T-cell (primary cell): ENCODE measurements at regions not wholly inside any gene's neighbourhood (a gene's known extent, or its start where the extent isn't known, plus 50 kb on each side); places are given as distances from the start of the nearest gene placed in this dataset.
A peak's percentile ranks its signal among the peaks of the same experiment; 100 is the strongest.

Experiments used
- ATAC-seq, 4 experiments: fragments of 200-7000 bp in 3 of 4; fragments of 150-1000 bp in 1 of 4; cut with Tn5 transposase; replicated peaks in 1 of 4; 1 replicate in 3 of 4; 2 replicates in 1 of 4; pipeline ENCODE4 v1.10.0; 2021; ENCODE audit warnings: moderate library complexity in 3 of 4, mild to moderate bottlenecking in 2 of 4, moderate number of reproducible peaks in 1 of 4
- CTCF ChIA-PET, 2 donors: fragments of 300-600 bp; sonication (Branson Sonifier 250); formaldehyde crosslinking; loops; one replicate each; lab custom pipeline; 2022; ENCODE audit warnings: antibody characterized with exemption in 2 of 2; lab: Charles Lee
- POLR2A ChIA-PET, 2 donors: fragments of 300-600 bp; sonication (Branson Sonifier 250); formaldehyde crosslinking; loops; one replicate each; lab custom pipeline; 2022; ENCODE audit warnings: antibody characterized with exemption in 2 of 2; lab: Charles Lee
- DNase-seq, 35 experiments: peaks; one replicate each; pipeline versions ENCODE4 v3.0.0 to v3.0.0-alpha.2; 2013 to 2023
- H3K27ac ChIP-seq: one replicate; pipeline ENCODE4 v1.5.1; 2013; ENCODE audit warnings: low read length
- H3K27me3 ChIP-seq, 2 experiments: replicated peaks in 1 of 2; 1 replicate in 1 of 2; 2 replicates in 1 of 2; pipeline versions ENCODE4 v1.6.1 to v1.7.0; 2013; ENCODE audit warnings: low read length in 1 of 2, mixed read lengths in 1 of 2; ENCODE audit not compliant: control insufficient read depth in 2 of 2, insufficient read depth in 2 of 2; ENCODE audit errors: extremely low read depth in 1 of 2
- H3K36me3 ChIP-seq, 2 donors: 1 replicate in 1 of 2; 2 replicates in 1 of 2; pipeline versions ENCODE4 v1.6.1 to v1.7.0; 2013; ENCODE audit warnings: low read length in 1 of 2; ENCODE audit not compliant: control insufficient read depth in 2 of 2, insufficient read depth in 1 of 2; ENCODE audit errors: extremely low read depth in 1 of 2
- H3K4me1 ChIP-seq, 2 experiments: 1 replicate in 1 of 2; 2 replicates in 1 of 2; pipeline versions ENCODE4 v1.6.1 to v1.7.0; 2013; ENCODE audit warnings: low read length in 2 of 2, mixed read lengths in 1 of 2; ENCODE audit not compliant: insufficient read depth in 2 of 2, control insufficient read depth in 1 of 2; ENCODE audit errors: extremely low read depth in 1 of 2
- H3K4me3 ChIP-seq, 2 donors: 1 replicate in 1 of 2; 2 replicates in 1 of 2; pipeline versions ENCODE4 v1.5.1 to v1.7.0; 2013; ENCODE audit warnings: mild to moderate bottlenecking in 2 of 2, low read length in 1 of 2, moderate library complexity in 1 of 2; ENCODE audit not compliant: control insufficient read depth in 1 of 2; ENCODE audit errors: extremely low read depth in 1 of 2
- H3K9me3 ChIP-seq: 2 replicates; pipeline ENCODE4 v1.7.0; 2013
- H3K27ac Mint-ChIP-seq, 2 donors: one replicate each; pipeline ENCODE4 v1.8.0; 2020 to 2021; ENCODE audit warnings: mild to moderate bottlenecking in 2 of 2, mixed read lengths in 2 of 2
- H3K27me3 Mint-ChIP-seq, 2 donors: one replicate each; pipeline ENCODE4 v1.8.0; 2021 to 2022; ENCODE audit warnings: mixed read lengths in 2 of 2
- H3K36me3 Mint-ChIP-seq: one replicate; pipeline ENCODE4 v1.8.0; 2021; ENCODE audit warnings: mixed read lengths
- H3K4me1 Mint-ChIP-seq, 3 donors: one replicate each; pipeline ENCODE4 v1.8.0; 2020 to 2022; ENCODE audit warnings: mixed read lengths in 3 of 3, mild to moderate bottlenecking in 1 of 3
- H3K4me3 Mint-ChIP-seq, 3 donors: one replicate each; pipeline ENCODE4 v1.8.0; 2020 to 2022; ENCODE audit warnings: mild to moderate bottlenecking in 3 of 3, mixed read lengths in 3 of 3, moderate library complexity in 3 of 3
- H3K9me3 Mint-ChIP-seq, 3 donors: one replicate each; pipeline ENCODE4 v1.8.0; 2020 to 2022; ENCODE audit warnings: mixed read lengths in 3 of 3
- WGBS: methylation state at CpG from one replicate; pipeline ENCODE4 v1.1.5; 2013; ENCODE audit warnings: missing lambda C conversion rate; ENCODE audit not compliant: insufficient coverage; 5-methylcytosine and 5-hydroxymethylcytosine counted together

GRCh38 chr5:159426694-159427093 is 96.4 kb upstream of the IL12B start:
- no peak overlapping the region for H3K4me3 Mint-ChIP-seq
- peaks cover 23 to 30% (median 23%) of the 10 kb centered on the region in 3 donors for H3K4me1 Mint-ChIP-seq
- WGBS: no CpG with 5 or more reads among the region's 3 CpGs
- no peak for ATAC-seq
- H3K27ac Mint-ChIP-seq: peak overlapping the region; percentile 73 to 81
- Histone ChIP-seq H3K27ac (peak overlapping the region; percentile 63), H3K27me3 (no peaks in the 10 kb centered on the region), H3K4me3 (no peak overlapping the region), H3K4me1 (peaks cover 8 to 32% of the 10 kb centered on the region in 2 experiments), H3K9me3 (no peaks in the 10 kb centered on the region), H3K36me3 (no peaks in the 10 kb centered on the region)
- no peaks in the 10 kb centered on the region for H3K9me3 Mint-ChIP-seq
- ChIA-PET POLR2A (no interaction called here), CTCF (interaction anchor here in 1 of 2 donors (1.3 kb wide), 1 partner anchor 15 kb away, joined by 3 read pairs; no protein-coding TSS in a partner anchor)
- no peaks in the 10 kb centered on the region for H3K27me3 Mint-ChIP-seq
- no peaks in the 10 kb centered on the region for H3K36me3 Mint-ChIP-seq
- DNase-seq: no peak

- peaks cover 23 to 31% (median 23%) of the 10 kb centered on the region in 3 donors for H3K4me1 Mint-ChIP-seq
- Histone ChIP-seq H3K27me3 (peaks cover 0 to 5% of the 10 kb centered on the region in 2 experiments), H3K4me1 (peaks cover 8 to 36% of the 10 kb centered on the region in 2 experiments), H3K36me3 (no peaks in the 10 kb centered on the region), H3K9me3 (no peaks in the 10 kb centered on the region), H3K27ac (peak overlapping the region; percentile 63), H3K4me3 (no peak overlapping the region)
- H3K27ac Mint-ChIP-seq: peak overlapping the region; percentile 73 to 81
- no peaks in the 10 kb centered on the region for H3K36me3 Mint-ChIP-seq
- ATAC-seq: peak in 3 of 4 experiments; percentile 41 to 80 (median 61)
- POLR2A ChIA-PET: no interaction called here
- H3K9me3 Mint-ChIP-seq: no peaks in the 10 kb centered on the region
- no peaks in the 10 kb centered on the region for H3K27me3 Mint-ChIP-seq
- CTCF ChIA-PET: interaction anchor here in 1 of 2 donors (0.7 kb wide), 1 partner anchor 1878 kb away, joined by 3 read pairs; no protein-coding TSS in a partner anchor
- 41% methylated on average over 5 of the region's 7 CpGs for WGBS
- H3K4me3 Mint-ChIP-seq: no peak overlapping the region
- DNase-seq: peak in 2 of 35 experiments; percentile 3 to 38
Measured at GRCh38 chr5:159427180-159428012, 97.1 kb upstream of the IL12B start.

GRCh38 chr5:159430361-159431012 is 100.2 kb upstream of the IL12B start:
- no peak overlapping the region for H3K4me3 Mint-ChIP-seq
- no peaks in the 10 kb centered on the region for H3K36me3 ChIP-seq
- peaks cover 23 to 31% (median 23%) of the 10 kb centered on the region in 3 donors for H3K4me1 Mint-ChIP-seq
- ChIA-PET CTCF (interaction anchor here (0.6 to 1.2 kb wide), 3 partner anchors 10 to 96 kb away, joined by 3 to 4 read pairs (median 4); no protein-coding TSS in a partner anchor), POLR2A (interaction anchor here in 1 of 2 donors (0.5 kb wide), 1 partner anchor 21 kb away, joined by 3 read pairs; no protein-coding TSS in a partner anchor)
- H3K4me1 ChIP-seq: peaks cover 8 to 39% of the 10 kb centered on the region in 2 experiments
- H3K9me3 Mint-ChIP-seq: no peaks in the 10 kb centered on the region
- DNase-seq: no peak
- no peaks in the 10 kb centered on the region for H3K9me3 ChIP-seq
- no peak overlapping the region for H3K4me3 ChIP-seq
- no peak overlapping the region for H3K27ac Mint-ChIP-seq
- no peak overlapping the region for H3K27ac ChIP-seq
- peaks cover 0 to 5% of the 10 kb centered on the region in 2 experiments for H3K27me3 ChIP-seq
- H3K27me3 Mint-ChIP-seq: peaks cover 3 to 5% of the 10 kb centered on the region in 2 donors
- ATAC-seq: no peak
- no peaks in the 10 kb centered on the region for H3K36me3 Mint-ChIP-seq
- WGBS: 93% methylated on average over 4 of the region's 7 CpGs

- Mint-ChIP-seq H3K36me3 (no peaks in the 10 kb centered on the region), H3K27ac (no peak overlapping the region), H3K27me3 (peaks cover 3 to 5% of the 10 kb centered on the region in 2 donors), H3K4me1 (peaks cover 0 to 4% (median 4%) of the 10 kb centered on the region in 3 donors), H3K4me3 (no peak overlapping the region), H3K9me3 (no peaks in the 10 kb centered on the region)
- Histone ChIP-seq H3K27me3 (peaks cover 0 to 5% of the 10 kb centered on the region in 2 experiments), H3K9me3 (no peaks in the 10 kb centered on the region), H3K27ac (no peak overlapping the region), H3K36me3 (no peaks in the 10 kb centered on the region), H3K4me3 (no peak overlapping the region), H3K4me1 (peaks cover 0 to 9% of the 10 kb centered on the region in 2 experiments)
- WGBS: no CpG with 5 or more reads among the region's 2 CpGs
- ATAC-seq: no peak
- CTCF ChIA-PET: interaction anchor here in 1 of 2 donors (1.4 kb wide), 1 partner anchor 80 kb away, joined by 3 read pairs; no protein-coding TSS in a partner anchor
- no peak for DNase-seq
- POLR2A ChIA-PET: no interaction called here
Measured at GRCh38 chr5:159435855-159436254, 105.6 kb upstream of the IL12B start.

GRCh38 chr5:159438092-159438491 is 107.8 kb upstream of the IL12B start:
- no peak for ATAC-seq
- no peaks in the 10 kb centered on the region for H3K36me3 ChIP-seq
- ChIA-PET POLR2A (no interaction called here), CTCF (no interaction called here)
- Mint-ChIP-seq H3K27ac (no peak overlapping the region), H3K4me3 (no peak overlapping the region), H3K27me3 (peaks cover under 1 to 3% of the 10 kb centered on the region in 2 donors), H3K9me3 (no peaks in the 10 kb centered on the region), H3K4me1 (no peaks in the 10 kb centered on the region), H3K36me3 (no peaks in the 10 kb centered on the region)
- H3K27ac ChIP-seq: no peak overlapping the region
- DNase-seq: no peak
- WGBS: no CpG with 5 or more reads among the region's 4 CpGs
- H3K4me1 ChIP-seq: no peaks in the 10 kb centered on the region
- no peaks in the 10 kb centered on the region for H3K9me3 ChIP-seq
- H3K27me3 ChIP-seq: no peaks in the 10 kb centered on the region
- H3K4me3 ChIP-seq: no peak overlapping the region

GRCh38 chr5:159439002-159439401 is 108.7 kb upstream of the IL12B start:
- H3K27me3 Mint-ChIP-seq: no peaks in the 10 kb centered on the region
- no peaks in the 10 kb centered on the region for H3K4me1 ChIP-seq
- no peak overlapping the region for H3K27ac ChIP-seq
- CTCF ChIA-PET: no interaction called here
- DNase-seq (no peak), ATAC-seq (no peak)
- no peaks in the 10 kb centered on the region for H3K36me3 Mint-ChIP-seq
- no peak overlapping the region for H3K4me3 Mint-ChIP-seq
- no peaks in the 10 kb centered on the region for H3K9me3 ChIP-seq
- POLR2A ChIA-PET: no interaction called here
- 93% methylated on average over 2 of the region's 2 CpGs for WGBS
- no peaks in the 10 kb centered on the region for H3K36me3 ChIP-seq
- no peaks in the 10 kb centered on the region for H3K9me3 Mint-ChIP-seq
- H3K4me3 ChIP-seq: no peak overlapping the region
- H3K27ac Mint-ChIP-seq: no peak overlapping the region
- no peaks in the 10 kb centered on the region for H3K27me3 ChIP-seq
- H3K4me1 Mint-ChIP-seq: no peaks in the 10 kb centered on the region
